CMK (cell line): ENCODE measurements at regions not wholly inside any gene's neighbourhood (a gene's known extent, or its start where the extent isn't known, plus 50 kb on each side); places are given as distances from the start of the nearest gene placed in this dataset.
"Not testable (repeated sequence)": the region's sequence is repeated elsewhere in the genome, so short reads cannot be mapped to it uniquely, and the experiment has no call there.

Source experiments
- DNase-seq: peaks from one replicate; pipeline ENCODE4 v3.0.0-alpha.2; 2010; ENCODE audit warnings: low read depth

GRCh38 chr13:42373048-42373812 lies 101.3 kb downstream of the AKAP11 start:
- no peak for DNase-seq

- no peak for DNase-seq
Measured at GRCh38 chr13:42375663-42376062, 103.7 kb downstream of the AKAP11 start.

GRCh38 chr13:42377640-42378382 lies 105.9 kb downstream of the AKAP11 start:
- no peak for DNase-seq

GRCh38 chr13:42378383-42378780 lies 106.4 kb downstream of the AKAP11 start:
- no peak for DNase-seq

GRCh38 chr13:42379241-42379640 lies 107.3 kb downstream of the AKAP11 start:
- DNase-seq: no peak

GRCh38 chr13:42380420-42381164 lies 108.6 kb downstream of the AKAP11 start:
- no peak for DNase-seq

- no peak for DNase-seq
Measured at GRCh38 chr13:42381165-42381425, 109.1 kb downstream of the AKAP11 start.

GRCh38 chr13:42381426-42381825 lies 109.5 kb downstream of the AKAP11 start:
- DNase-seq: not testable (repeated sequence)

GRCh38 chr13:42383025-42383424 lies 111.1 kb downstream of the AKAP11 start:
- DNase-seq: no peak

GRCh38 chr13:42384265-42384664 lies 112.3 kb downstream of the AKAP11 start:
- no peak for DNase-seq

GRCh38 chr13:42388326-42388725 lies 116.4 kb downstream of the AKAP11 start:
- DNase-seq: no peak

GRCh38 chr13:42389041-42389440 lies 117.1 kb downstream of the AKAP11 start:
- no peak for DNase-seq

GRCh38 chr13:42392180-42392579 lies 120.2 kb downstream of the AKAP11 start:
- no peak for DNase-seq

- DNase-seq: peak; percentile 4
Measured at GRCh38 chr13:42392716-42393572, 121.0 kb downstream of the AKAP11 start.

GRCh38 chr13:42393573-42394360 lies 121.8 kb downstream of the AKAP11 start:
- DNase-seq: no peak

- DNase-seq: no peak
Measured at GRCh38 chr13:42394361-42394708, 122.4 kb downstream of the AKAP11 start.

GRCh38 chr13:42394711-42395085 lies 122.7 kb downstream of the AKAP11 start:
- no peak for DNase-seq

GRCh38 chr13:42395086-42395821 lies 123.3 kb downstream of the AKAP11 start:
- no peak for DNase-seq

GRCh38 chr13:42396501-42396900 lies 124.5 kb downstream of the AKAP11 start:
- DNase-seq: no peak

GRCh38 chr13:42396901-42397655 lies 125.1 kb downstream of the AKAP11 start:
- no peak for DNase-seq
